ENCODE measurements at regions not wholly inside any gene's neighbourhood (a gene's known extent, or its start where the extent isn't known, plus 50 kb on each side); places are given as distances from the start of the nearest gene placed in this dataset.

DNA sequence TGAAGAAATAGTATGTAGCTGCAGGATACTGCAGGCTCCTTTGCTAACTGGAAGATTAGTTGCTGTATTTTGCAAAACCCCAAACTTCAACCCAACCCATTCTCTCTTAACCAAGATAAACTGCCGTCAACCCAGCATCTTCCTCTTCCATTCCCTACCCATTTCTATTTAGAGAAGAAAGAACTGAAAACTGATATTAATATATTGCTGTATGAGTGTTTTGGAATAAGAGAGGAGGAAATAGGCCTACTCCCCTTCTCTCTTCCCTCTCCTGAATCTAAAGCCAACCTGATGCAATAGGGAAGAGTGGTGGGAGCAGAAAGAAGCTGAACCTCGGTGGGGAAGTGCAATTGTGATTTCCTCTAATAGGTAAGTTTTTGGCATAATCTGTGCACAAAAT, 83.7 kb downstream of the TMEM215 start:
- TF ChIP-seq, protein P1, sequence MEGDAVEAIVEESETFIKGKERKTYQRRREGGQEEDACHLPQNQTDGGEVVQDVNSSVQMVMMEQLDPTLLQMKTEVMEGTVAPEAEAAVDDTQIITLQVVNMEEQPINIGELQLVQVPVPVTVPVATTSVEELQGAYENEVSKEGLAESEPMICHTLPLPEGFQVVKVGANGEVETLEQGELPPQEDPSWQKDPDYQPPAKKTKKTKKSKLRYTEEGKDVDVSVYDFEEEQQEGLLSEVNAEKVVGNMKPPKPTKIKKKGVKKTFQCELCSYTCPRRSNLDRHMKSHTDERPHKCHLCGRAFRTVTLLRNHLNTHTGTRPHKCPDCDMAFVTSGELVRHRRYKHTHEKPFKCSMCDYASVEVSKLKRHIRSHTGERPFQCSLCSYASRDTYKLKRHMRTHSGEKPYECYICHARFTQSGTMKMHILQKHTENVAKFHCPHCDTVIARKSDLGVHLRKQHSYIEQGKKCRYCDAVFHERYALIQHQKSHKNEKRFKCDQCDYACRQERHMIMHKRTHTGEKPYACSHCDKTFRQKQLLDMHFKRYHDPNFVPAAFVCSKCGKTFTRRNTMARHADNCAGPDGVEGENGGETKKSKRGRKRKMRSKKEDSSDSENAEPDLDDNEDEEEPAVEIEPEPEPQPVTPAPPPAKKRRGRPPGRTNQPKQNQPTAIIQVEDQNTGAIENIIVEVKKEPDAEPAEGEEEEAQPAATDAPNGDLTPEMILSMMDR (IDR thresholded peaks at IDR 0.05) = no peak
- TF ChIP-seq POLR2A (IDR thresholded peaks at IDR 0.05) = no peak

All from body of pancreas (tissue), 4 donors.